ENCODE measurements at regions not wholly inside any gene's neighbourhood (a gene's known extent, or its start where the extent isn't known, plus 50 kb on each side); places are given as distances from the start of the nearest gene placed in this dataset.
"Not testable (repeated sequence)": the region's sequence is repeated elsewhere in the genome, so short reads cannot be mapped to it uniquely, and the experiment has no call there.

- H3K4me1 Mint-ChIP-seq = no peaks in the 10 kb centered on the region
- no peak overlapping the region for H3K4me3 Mint-ChIP-seq
- no peak for DNase-seq
- no peaks in the 10 kb centered on the region for H3K27me3 Mint-ChIP-seq
- peaks cover 2% of the 10 kb centered on the region for H3K9me3 Mint-ChIP-seq
- H3K27ac Mint-ChIP-seq = no peak overlapping the region
- H3K36me3 Mint-ChIP-seq = no peaks in the 10 kb centered on the region
Observed at GRCh38 chr16:60821661-60822060, 1214.6 kb downstream of the CDH8 start.

- Mint-ChIP-seq H3K36me3 (no peaks in the 10 kb centered on the region), H3K27me3 (no peaks in the 10 kb centered on the region), H3K27ac (no peak overlapping the region), H3K4me1 (no peaks in the 10 kb centered on the region), H3K9me3 (peaks cover 2% of the 10 kb centered on the region), H3K4me3 (no peak overlapping the region)
- no peak for DNase-seq
Observed at GRCh38 chr16:60820361-60820760, 1215.9 kb downstream of the CDH8 start.

GRCh38 chr16:60818465-60818864, 1217.8 kb downstream of the CDH8 start:
- H3K36me3 Mint-ChIP-seq = no peaks in the 10 kb centered on the region
- no peak overlapping the region for H3K4me3 Mint-ChIP-seq

GRCh38 chr16:60816461-60816860, 1219.8 kb downstream of the CDH8 start:
- Mint-ChIP-seq H3K4me1 (no peaks in the 10 kb centered on the region), H3K27me3 (no peaks in the 10 kb centered on the region), H3K36me3 (no peaks in the 10 kb centered on the region), H3K4me3 (no peak overlapping the region), H3K27ac (no peak overlapping the region), H3K9me3 (peaks cover 2% of the 10 kb centered on the region)
- no peak for DNase-seq

More at GRCh38 chr16:60818465-60818864, 1217.8 kb downstream of the CDH8 start:
- Mint-ChIP-seq H3K27ac (no peak overlapping the region), H3K4me1 (no peaks in the 10 kb centered on the region), H3K9me3 (peaks cover 2% of the 10 kb centered on the region), H3K27me3 (no peaks in the 10 kb centered on the region)
- DNase-seq = no peak

GRCh38 chr16:60815865-60816264, 1220.4 kb downstream of the CDH8 start:
- no peaks in the 10 kb centered on the region for H3K4me1 Mint-ChIP-seq
- no peak overlapping the region for H3K4me3 Mint-ChIP-seq

GRCh38 chr16:60815033-60815432, 1221.2 kb downstream of the CDH8 start:
- Mint-ChIP-seq H3K4me3 (no peak overlapping the region), H3K36me3 (no peaks in the 10 kb centered on the region), H3K9me3 (no peaks in the 10 kb centered on the region), H3K27me3 (no peaks in the 10 kb centered on the region), H3K27ac (no peak overlapping the region), H3K4me1 (no peaks in the 10 kb centered on the region)
- DNase-seq = no peak

More at GRCh38 chr16:60815865-60816264, 1220.4 kb downstream of the CDH8 start:
- H3K27ac Mint-ChIP-seq = no peak overlapping the region
- no peaks in the 10 kb centered on the region for H3K27me3 Mint-ChIP-seq
- no peak for DNase-seq
- peaks cover 2% of the 10 kb centered on the region for H3K9me3 Mint-ChIP-seq
- H3K36me3 Mint-ChIP-seq = no peaks in the 10 kb centered on the region

GRCh38 chr16:60811657-60812056, 1224.6 kb downstream of the CDH8 start:
- Mint-ChIP-seq H3K27ac (no peak overlapping the region), H3K4me3 (no peak overlapping the region), H3K9me3 (peaks cover 3% of the 10 kb centered on the region), H3K36me3 (no peaks in the 10 kb centered on the region), H3K27me3 (no peaks in the 10 kb centered on the region), H3K4me1 (no peaks in the 10 kb centered on the region)
- no peak for DNase-seq

- H3K27ac Mint-ChIP-seq = no peak overlapping the region
- peaks cover 6% of the 10 kb centered on the region for H3K9me3 Mint-ChIP-seq
- no peaks in the 10 kb centered on the region for H3K4me1 Mint-ChIP-seq
- no peak overlapping the region for H3K4me3 Mint-ChIP-seq
- H3K27me3 Mint-ChIP-seq = no peaks in the 10 kb centered on the region
- no peak for DNase-seq
- H3K36me3 Mint-ChIP-seq = no peaks in the 10 kb centered on the region
Observed at GRCh38 chr16:60811051-60811608, 1225.1 kb downstream of the CDH8 start.

- no peak overlapping the region for H3K4me3 Mint-ChIP-seq
- H3K36me3 Mint-ChIP-seq = no peaks in the 10 kb centered on the region
- H3K4me1 Mint-ChIP-seq = no peaks in the 10 kb centered on the region
- H3K27ac Mint-ChIP-seq = no peak overlapping the region
- no peaks in the 10 kb centered on the region for H3K27me3 Mint-ChIP-seq
- no peak for DNase-seq
- H3K9me3 Mint-ChIP-seq = peaks cover 8% of the 10 kb centered on the region
Observed at GRCh38 chr16:60810250-60810649, 1226.0 kb downstream of the CDH8 start.

GRCh38 chr16:60792437-60792836, 1243.8 kb downstream of the CDH8 start:
- no peaks in the 10 kb centered on the region for H3K36me3 Mint-ChIP-seq
- peaks cover 2% of the 10 kb centered on the region for H3K9me3 Mint-ChIP-seq
- no peaks in the 10 kb centered on the region for H3K4me1 Mint-ChIP-seq
- no peak overlapping the region for H3K27ac Mint-ChIP-seq
- no peak for DNase-seq
- H3K4me3 Mint-ChIP-seq = no peak overlapping the region
- H3K27me3 Mint-ChIP-seq = no peaks in the 10 kb centered on the region

GRCh38 chr16:60788631-60789030, 1247.6 kb downstream of the CDH8 start:
- Mint-ChIP-seq H3K9me3 (peaks cover 2% of the 10 kb centered on the region), H3K27ac (no peak overlapping the region), H3K27me3 (no peaks in the 10 kb centered on the region), H3K36me3 (no peaks in the 10 kb centered on the region), H3K4me1 (no peaks in the 10 kb centered on the region), H3K4me3 (no peak overlapping the region)
- DNase-seq = no peak

GRCh38 chr16:60776281-60776680, 1260.0 kb downstream of the CDH8 start:
- Mint-ChIP-seq H3K9me3 (peaks cover 10% of the 10 kb centered on the region), H3K27ac (no peak overlapping the region), H3K36me3 (no peaks in the 10 kb centered on the region), H3K4me1 (no peaks in the 10 kb centered on the region), H3K4me3 (no peak overlapping the region), H3K27me3 (no peaks in the 10 kb centered on the region)
- no peak for DNase-seq

- H3K9me3 Mint-ChIP-seq = peaks cover 16% of the 10 kb centered on the region
Observed at GRCh38 chr16:60771138-60771537, 1265.1 kb downstream of the CDH8 start.

GRCh38 chr16:60770384-60770783, 1265.9 kb downstream of the CDH8 start:
- not testable (repeated sequence) for H3K36me3 Mint-ChIP-seq, H3K4me3 Mint-ChIP-seq, H3K27ac Mint-ChIP-seq, DNase-seq, H3K27me3 Mint-ChIP-seq, H3K4me1 Mint-ChIP-seq
- peaks cover 21% of the 10 kb centered on the region for H3K9me3 Mint-ChIP-seq

More at GRCh38 chr16:60771138-60771537, 1265.1 kb downstream of the CDH8 start:
- H3K4me1 Mint-ChIP-seq = no peaks in the 10 kb centered on the region
- H3K36me3 Mint-ChIP-seq = no peaks in the 10 kb centered on the region
- no peak overlapping the region for H3K27ac Mint-ChIP-seq
- no peaks in the 10 kb centered on the region for H3K27me3 Mint-ChIP-seq
- no peak for DNase-seq
- H3K4me3 Mint-ChIP-seq = no peak overlapping the region

GRCh38 chr16:60763869-60764268, 1272.4 kb downstream of the CDH8 start:
- H3K4me3 Mint-ChIP-seq = no peak overlapping the region
- H3K4me1 Mint-ChIP-seq = no peaks in the 10 kb centered on the region
- H3K9me3 Mint-ChIP-seq = peaks cover 8% of the 10 kb centered on the region
- no peaks in the 10 kb centered on the region for H3K36me3 Mint-ChIP-seq
- no peaks in the 10 kb centered on the region for H3K27me3 Mint-ChIP-seq
- DNase-seq = no peak
- H3K27ac Mint-ChIP-seq = no peak overlapping the region

- Mint-ChIP-seq H3K4me1 (no peaks in the 10 kb centered on the region), H3K4me3 (no peak overlapping the region), H3K36me3 (no peaks in the 10 kb centered on the region), H3K27ac (no peak overlapping the region), H3K27me3 (no peaks in the 10 kb centered on the region), H3K9me3 (peaks cover 3% of the 10 kb centered on the region)
- DNase-seq = no peak
Observed at GRCh38 chr16:60755907-60756306, 1280.3 kb downstream of the CDH8 start.

All from activated naive CD8-positive, alpha-beta T cell treated with anti-CD3 and anti-CD28 coated beads for 36 hours (primary cell).